Rectal smooth muscle tissue (tissue), 1 donor: ENCODE measurements at regions not wholly inside any gene's neighbourhood (a gene's known extent, or its start where the extent isn't known, plus 50 kb on each side); places are given as distances from the start of the nearest gene placed in this dataset.
"Not testable (repeated sequence)": the region's sequence is repeated elsewhere in the genome, so short reads cannot be mapped to it uniquely, and the experiment has no call there.

Experiments used
- H3K27ac ChIP-seq: one replicate; pipeline ENCODE4 v1.7.0; 2013; ENCODE audit warnings: low read depth, low read length, inconsistent platforms
- H3K27me3 ChIP-seq: one replicate; pipeline ENCODE4 v1.7.0; 2013; ENCODE audit warnings: low read length; ENCODE audit not compliant: control insufficient read depth, insufficient read depth
- H3K36me3 ChIP-seq: one replicate; pipeline ENCODE4 v1.7.0; 2013; ENCODE audit warnings: low read length; ENCODE audit not compliant: control insufficient read depth, insufficient read depth
- H3K4me1 ChIP-seq: one replicate; pipeline ENCODE4 v1.7.0; 2013; ENCODE audit warnings: low read length; ENCODE audit not compliant: control insufficient read depth, insufficient read depth
- H3K4me3 ChIP-seq: one replicate; pipeline ENCODE4 v1.7.0; 2013; ENCODE audit warnings: low read length
- H3K9ac ChIP-seq: one replicate; pipeline ENCODE4 v1.7.0; 2013; ENCODE audit warnings: low read length

GRCh38 chr1:213409971-213410370, 358.9 kb downstream of the RPS6KC1 start:
- no peaks in the 10 kb centered on the region for H3K36me3 ChIP-seq
- no peak overlapping the region for H3K9ac ChIP-seq
- no peaks in the 10 kb centered on the region for H3K27me3 ChIP-seq
- H3K4me3 ChIP-seq, result no peak overlapping the region
- H3K4me1 ChIP-seq, result no peaks in the 10 kb centered on the region
- no peak overlapping the region for H3K27ac ChIP-seq

- Histone ChIP-seq H3K27ac (no peak overlapping the region), H3K36me3 (no peaks in the 10 kb centered on the region), H3K9ac (no peak overlapping the region), H3K27me3 (no peaks in the 10 kb centered on the region), H3K4me1 (no peaks in the 10 kb centered on the region), H3K4me3 (no peak overlapping the region)
Observed at GRCh38 chr1:213414346-213414745, 363.3 kb downstream of the RPS6KC1 start.

GRCh38 chr1:213414911-213415310, 363.9 kb downstream of the RPS6KC1 start:
- no peaks in the 10 kb centered on the region for H3K36me3 ChIP-seq
- no peak overlapping the region for H3K27ac ChIP-seq
- H3K4me3 ChIP-seq, result no peak overlapping the region
- H3K27me3 ChIP-seq, result no peaks in the 10 kb centered on the region
- H3K9ac ChIP-seq, result no peak overlapping the region
- no peaks in the 10 kb centered on the region for H3K4me1 ChIP-seq

GRCh38 chr1:213415691-213416380, 364.8 kb downstream of the RPS6KC1 start:
- H3K4me1 ChIP-seq, result no peaks in the 10 kb centered on the region
- H3K9ac ChIP-seq, result no peak overlapping the region
- no peaks in the 10 kb centered on the region for H3K36me3 ChIP-seq
- H3K27me3 ChIP-seq, result no peaks in the 10 kb centered on the region
- H3K27ac ChIP-seq, result no peak overlapping the region
- H3K4me3 ChIP-seq, result no peak overlapping the region

- H3K36me3 ChIP-seq, result no peaks in the 10 kb centered on the region
- no peaks in the 10 kb centered on the region for H3K4me1 ChIP-seq
Observed at GRCh38 chr1:213416461-213417224, 365.6 kb downstream of the RPS6KC1 start.

GRCh38 chr1:213417225-213417820, 366.3 kb downstream of the RPS6KC1 start:
- Histone ChIP-seq H3K27ac (no peak overlapping the region), H3K4me3 (no peak overlapping the region), H3K4me1 (no peaks in the 10 kb centered on the region), H3K9ac (no peak overlapping the region), H3K27me3 (no peaks in the 10 kb centered on the region), H3K36me3 (no peaks in the 10 kb centered on the region)

More at GRCh38 chr1:213416461-213417224, 365.6 kb downstream of the RPS6KC1 start:
- no peak overlapping the region for H3K27ac ChIP-seq
- H3K4me3 ChIP-seq, result no peak overlapping the region
- no peaks in the 10 kb centered on the region for H3K27me3 ChIP-seq
- no peak overlapping the region for H3K9ac ChIP-seq

GRCh38 chr1:213417846-213418245, 366.8 kb downstream of the RPS6KC1 start:
- Histone ChIP-seq H3K27me3 (no peaks in the 10 kb centered on the region), H3K4me1 (no peaks in the 10 kb centered on the region), H3K4me3 (no peak overlapping the region), H3K9ac (no peak overlapping the region), H3K27ac (no peak overlapping the region), H3K36me3 (no peaks in the 10 kb centered on the region)

- Histone ChIP-seq H3K27ac (no peak overlapping the region), H3K36me3 (no peaks in the 10 kb centered on the region), H3K4me3 (no peak overlapping the region), H3K4me1 (no peaks in the 10 kb centered on the region), H3K9ac (no peak overlapping the region), H3K27me3 (no peaks in the 10 kb centered on the region)
Observed at GRCh38 chr1:213418268-213419071, 367.4 kb downstream of the RPS6KC1 start.

- H3K27ac ChIP-seq, result no peak overlapping the region
- no peaks in the 10 kb centered on the region for H3K36me3 ChIP-seq
- H3K9ac ChIP-seq, result no peak overlapping the region
- no peaks in the 10 kb centered on the region for H3K4me1 ChIP-seq
- H3K4me3 ChIP-seq, result no peak overlapping the region
- no peaks in the 10 kb centered on the region for H3K27me3 ChIP-seq
Observed at GRCh38 chr1:213419401-213420030, 368.5 kb downstream of the RPS6KC1 start.

GRCh38 chr1:213421178-213421577, 370.1 kb downstream of the RPS6KC1 start:
- not testable (repeated sequence) for H3K4me3 ChIP-seq, H3K4me1 ChIP-seq, H3K36me3 ChIP-seq, H3K27ac ChIP-seq, H3K27me3 ChIP-seq, H3K9ac ChIP-seq

GRCh38 chr1:213423041-213423440, 372.0 kb downstream of the RPS6KC1 start:
- H3K4me3 ChIP-seq, result no peak overlapping the region
- no peak overlapping the region for H3K27ac ChIP-seq
- H3K27me3 ChIP-seq, result no peaks in the 10 kb centered on the region
- no peaks in the 10 kb centered on the region for H3K4me1 ChIP-seq
- H3K9ac ChIP-seq, result no peak overlapping the region
- H3K36me3 ChIP-seq, result no peaks in the 10 kb centered on the region

GRCh38 chr1:213423605-213424004, 372.6 kb downstream of the RPS6KC1 start:
- H3K4me3 ChIP-seq, result no peak overlapping the region
- no peak overlapping the region for H3K27ac ChIP-seq
- H3K9ac ChIP-seq, result no peak overlapping the region
- no peaks in the 10 kb centered on the region for H3K27me3 ChIP-seq
- no peaks in the 10 kb centered on the region for H3K4me1 ChIP-seq
- H3K36me3 ChIP-seq, result no peaks in the 10 kb centered on the region
